ENCODE measurements at regions not wholly inside any gene's neighbourhood (a gene's known extent, or its start where the extent isn't known, plus 50 kb on each side); places are given as distances from the start of the nearest gene placed in this dataset.

- TF ChIP-seq REST (IDR thresholded peaks at IDR 0.05; ENCODE audit: low read depth) (no peak), EP300 (IDR thresholded peaks at IDR 0.05; ENCODE audit: borderline replicate concordance) (no peak), RAD21 (IDR thresholded peaks at IDR 0.05; ENCODE audit: low read depth) (no peak), CREB1 (IDR thresholded peaks at IDR 0.05; ENCODE audit: low read depth) (no peak), TAF1 (IDR thresholded peaks at IDR 0.05; ENCODE audit: low read depth) (no peak), NFIC (IDR thresholded peaks at IDR 0.05) (no peak), YY1 (IDR thresholded peaks at IDR 0.05; ENCODE audit: low read depth) (no peak), FOXM1 (IDR thresholded peaks at IDR 0.05; ENCODE audit: borderline replicate concordance, low read depth) (no peak), ZBTB7A (IDR thresholded peaks at IDR 0.05; ENCODE audit: low read depth) (no peak), MAX (IDR thresholded peaks at IDR 0.05) (no peak), CEBPB (IDR thresholded peaks at IDR 0.05) (no peak)
Measured at GRCh38 chr11:79963856-79964645, 523.2 kb upstream of the TENM4 start.

Measured in Ishikawa (cell line).